GM23338 (cell line): ENCODE measurements at regions not wholly inside any gene's neighbourhood (a gene's known extent, or its start where the extent isn't known, plus 50 kb on each side); places are given as distances from the start of the nearest gene placed in this dataset.

Experiments
- ATAC-seq: fragments of 200-7000 bp; cut with Tn5 transposase; 3 replicates; pipeline ENCODE4 v1.9.1; 2020
- DNase-seq: peaks from one replicate; pipeline ENCODE4 v3.0.0-alpha.2; 2015; ENCODE audit warnings: low spot score
- H2AFZ ChIP-seq: fragments of 200-600 bp; sonication (generic); 2 replicates; pipeline ENCODE4 v1.8.0; 2016; ENCODE audit warnings: antibody characterized with exemption, mild to moderate bottlenecking, moderate library complexity
- H3F3A ChIP-seq: fragments of 200-600 bp; sonication (generic); replicated peaks from 2 replicates; pipeline ENCODE4 v1.8.0; 2017; ENCODE audit warnings: antibody characterized with exemption, mixed run types, low read depth
- H3K27ac ChIP-seq: fragments of 200-600 bp; sonication (generic); 2 replicates; pipeline ENCODE4 v1.6.1; 2016; ENCODE audit warnings: low read depth
- H3K27me3 ChIP-seq: fragments of 200-600 bp; sonication (generic); 2 replicates; pipeline ENCODE4 v1.8.0; 2016; ENCODE audit warnings: mild to moderate bottlenecking, mixed run types, moderate library complexity; ENCODE audit not compliant: insufficient read depth
- H3K36me3 ChIP-seq: fragments of 200-600 bp; sonication (generic); 2 replicates; pipeline ENCODE4 v1.8.0; 2016; ENCODE audit warnings: mild to moderate bottlenecking; ENCODE audit not compliant: insufficient read depth
- H3K4me1 ChIP-seq: fragments of 200-600 bp; sonication (generic); 2 replicates; pipeline ENCODE4 v1.8.0; 2016; ENCODE audit warnings: mild to moderate bottlenecking, moderate library complexity; ENCODE audit not compliant: insufficient read depth
- H3K4me2 ChIP-seq: fragments of 200-600 bp; sonication (generic); 2 replicates; pipeline ENCODE4 v1.7.1; 2017; ENCODE audit warnings: mixed run types
- H3K4me3 ChIP-seq: fragments of 200-600 bp; sonication (generic); 2 replicates; pipeline ENCODE4 v1.6.1; 2016; ENCODE audit warnings: mixed run types
- H3K79me2 ChIP-seq: fragments of 200-600 bp; sonication (generic); replicated peaks from 2 replicates; pipeline ENCODE4 v1.8.0; 2017; ENCODE audit warnings: mild to moderate bottlenecking; ENCODE audit not compliant: insufficient read depth
- H3K9me2 ChIP-seq: fragments of 200-600 bp; sonication (generic); 2 replicates; pipeline ENCODE4 v1.8.0; 2017; ENCODE audit not compliant: insufficient read depth
- H4K20me1 ChIP-seq: fragments of 200-600 bp; sonication (generic); replicated peaks from 2 replicates; pipeline ENCODE4 v1.8.0; 2017; ENCODE audit warnings: mild to moderate bottlenecking; ENCODE audit not compliant: insufficient read depth
- H3K27ac Mint-ChIP-seq: 2 replicates; pipeline ENCODE4 v1.8.0; 2020; ENCODE audit warnings: inconsistent platforms, mild to moderate bottlenecking, moderate library complexity, mixed read lengths
- H3K27me3 Mint-ChIP-seq: 3 replicates; pipeline ENCODE4 v1.8.0; 2022; ENCODE audit warnings: low read depth, mild to moderate bottlenecking, moderate library complexity, mixed read lengths, inconsistent platforms; ENCODE audit not compliant: insufficient read depth, poor library complexity
- H3K36me3 Mint-ChIP-seq: 3 replicates; pipeline ENCODE4 v1.8.0; 2021; ENCODE audit warnings: low read depth, mild to moderate bottlenecking, inconsistent platforms, moderate library complexity, mixed read lengths
- H3K4me1 Mint-ChIP-seq: 3 replicates; pipeline ENCODE4 v1.8.0; 2020; ENCODE audit warnings: mild to moderate bottlenecking, inconsistent platforms, mixed read lengths
- H3K4me3 Mint-ChIP-seq: 3 replicates; pipeline ENCODE4 v1.8.0; 2021; ENCODE audit warnings: moderate library complexity, mild to moderate bottlenecking, inconsistent platforms, mixed read lengths
- H3K9me3 Mint-ChIP-seq: 3 replicates; pipeline ENCODE4 v1.8.0; 2020; ENCODE audit warnings: moderate library complexity, mild to moderate bottlenecking, inconsistent platforms, mixed read lengths
- CREB1 ChIP-seq: fragments of 250-450 bp; sonication (Bioruptor Pico); IDR thresholded peaks from 2 replicates; pipeline ENCODE4 v1.5.0; 2020; ENCODE audit warnings: low read depth, mild to moderate bottlenecking, moderate library complexity
- ETS1 ChIP-seq: IDR thresholded peaks from 2 replicates; pipeline ENCODE4 v1.6.1; 2016; ENCODE audit warnings: antibody characterized with exemption
- EZH2 ChIP-seq: fragments of 200-600 bp; sonication (generic); IDR thresholded peaks from one replicate; pipeline ENCODE4 v1.8.0; 2017; ENCODE audit warnings: antibody characterized with exemption, mild to moderate bottlenecking, low read depth; ENCODE audit not compliant: unreplicated experiment
- EZH2phosphoT487 ChIP-seq: fragments of 200-600 bp; sonication (generic); IDR thresholded peaks from one replicate; pipeline ENCODE4 v1.8.1; 2018; ENCODE audit warnings: antibody characterized with exemption; ENCODE audit not compliant: unreplicated experiment
- JUNB ChIP-seq: IDR thresholded peaks from one replicate; pipeline ENCODE4 v1.6.1; 2016; ENCODE audit warnings: antibody characterized with exemption; ENCODE audit not compliant: unreplicated experiment
- NANOG ChIP-seq: IDR thresholded peaks from 2 replicates; pipeline ENCODE4 v1.6.1; 2016; ENCODE audit warnings: antibody characterized with exemption, borderline replicate concordance
- STAT1 ChIP-seq: IDR thresholded peaks from one replicate; pipeline ENCODE4 v1.6.1; 2016; ENCODE audit warnings: antibody characterized with exemption; ENCODE audit not compliant: unreplicated experiment
- ZNF462 ChIP-seq: fragments of 250-450 bp; sonication (Bioruptor Pico); IDR thresholded peaks from 2 replicates; pipeline ENCODE4 v1.5.0; 2020; ENCODE audit warnings: mild to moderate bottlenecking, moderate library complexity

GRCh38 chr4:35697210-35697736, 547.0 kb downstream of the ARAP2 start:
- no peak for ATAC-seq
- H3K27ac ChIP-seq = no peak overlapping the region

More at GRCh38 chr4:35697210-35697736, 547.0 kb downstream of the ARAP2 start:
- H3K36me3 ChIP-seq = no peaks in the 10 kb centered on the region
- no peaks in the 10 kb centered on the region for H3K36me3 Mint-ChIP-seq
- H3K79me2 ChIP-seq = no peaks in the 10 kb centered on the region
- TF ChIP-seq STAT1 = no peak
- no peak for TF ChIP-seq ZNF462 (CRISPR knock-in tag)
- TF ChIP-seq EZH2 = no peak
- no peak for TF ChIP-seq NANOG
- no peak for TF ChIP-seq CREB1
- no peak for TF ChIP-seq ETS1
- TF ChIP-seq EZH2phosphoT487 = no peak
- no peak for TF ChIP-seq JUNB
- H4K20me1 ChIP-seq = no peaks in the 10 kb centered on the region
- H3K27me3 ChIP-seq = no peaks in the 10 kb centered on the region
- no peak for DNase-seq
- no peaks in the 10 kb centered on the region for H3K4me1 ChIP-seq
- no peak overlapping the region for H3K4me3 Mint-ChIP-seq
- no peaks in the 10 kb centered on the region for H3K4me1 Mint-ChIP-seq
- no peak overlapping the region for H2AFZ ChIP-seq
- peaks cover 4% of the 10 kb centered on the region; the same call in 1 of the 2 replicates for H3K9me2 ChIP-seq
- H3F3A ChIP-seq = no peaks in the 10 kb centered on the region
- H3K27ac Mint-ChIP-seq = no peak overlapping the region
- H3K27me3 Mint-ChIP-seq = peaks cover 1% of the 10 kb centered on the region
- no peak overlapping the region for H3K4me2 ChIP-seq
- no peaks in the 10 kb centered on the region; the same call in 2 of the 3 replicates for H3K9me3 Mint-ChIP-seq
- no peak overlapping the region for H3K4me3 ChIP-seq
